ENCODE measurements at regions not wholly inside any gene's neighbourhood (a gene's known extent, or its start where the extent isn't known, plus 50 kb on each side); places are given as distances from the start of the nearest gene placed in this dataset.

DNA sequence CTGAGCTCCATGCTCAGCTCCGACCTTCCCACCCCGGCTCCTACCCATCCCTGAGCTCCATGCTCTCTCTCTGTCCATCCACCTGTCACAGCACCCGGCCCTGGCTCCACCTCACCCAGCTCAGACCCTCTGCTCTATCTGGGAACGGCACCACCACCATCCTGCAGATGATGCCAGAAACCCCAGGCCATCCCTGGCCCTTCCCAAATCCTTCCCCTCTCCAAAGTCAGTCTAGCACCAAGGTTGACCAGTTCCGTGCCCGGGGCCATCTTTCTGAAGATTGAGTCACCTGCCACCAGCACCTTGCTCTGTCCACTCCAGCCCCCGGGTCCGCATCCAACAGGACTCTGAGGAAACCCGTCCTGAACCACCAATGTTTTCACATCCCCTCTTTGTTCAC lies 969.6 kb downstream of the BRD1 start:
- H3K4me3 Mint-ChIP-seq: no peak overlapping the region
- H3K27ac Mint-ChIP-seq (ENCODE audit: unreplicated experiment): peak overlapping the region; percentile 27

DNA sequence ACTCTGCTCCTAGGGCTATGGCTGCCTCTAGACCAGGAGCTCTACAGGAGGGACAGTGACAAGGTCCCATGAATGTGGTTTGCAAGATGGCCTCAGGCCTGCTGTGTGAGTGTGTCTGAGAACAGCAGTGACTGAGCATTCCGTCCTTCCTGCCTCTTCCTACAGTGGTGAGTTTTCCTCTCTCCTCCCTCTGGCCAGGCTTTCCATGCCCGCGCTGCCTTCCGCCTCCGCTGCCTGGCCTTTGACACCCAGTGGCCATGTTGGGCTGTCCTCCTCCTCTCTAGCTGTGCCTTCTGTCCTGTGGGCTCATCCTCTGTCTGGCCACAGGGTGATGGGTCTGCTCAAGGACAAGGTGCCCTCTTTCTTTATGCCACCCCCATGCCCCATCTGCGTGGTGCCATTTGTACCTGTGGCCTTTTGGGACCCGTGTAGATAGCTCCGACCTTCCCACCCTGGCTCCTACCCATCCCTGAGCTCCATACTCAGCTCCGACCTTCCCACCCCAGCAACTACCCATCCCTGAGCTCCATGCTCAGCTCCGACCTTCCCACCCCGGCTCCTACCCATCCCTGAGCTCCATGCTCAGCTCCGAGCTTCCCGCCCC lies 970.4 kb downstream of the BRD1 start:
- Mint-ChIP-seq H3K9me3 (peaks cover 6% of the 10 kb centered on the region), H3K36me3 (ENCODE audit: low read depth) (no peaks in the 10 kb centered on the region), H3K27me3 (ENCODE audit: low read depth) (peaks cover 25% of the 10 kb centered on the region), H3K27ac (ENCODE audit: unreplicated experiment) (no peak overlapping the region), H3K4me3 (no peak overlapping the region), H3K4me1 (no peaks in the 10 kb centered on the region)
- no peak for TF ChIP-seq CTCF (conservative IDR thresholded peaks at IDR 0.05)
- DNase-seq (ENCODE audit: low read depth, low spot score): no peak

More for the DNA sequence above, 969.6 kb downstream of the BRD1 start:
- no peak for DNase-seq (ENCODE audit: low read depth, low spot score)
- H3K36me3 Mint-ChIP-seq (ENCODE audit: low read depth): no peaks in the 10 kb centered on the region
- no peaks in the 10 kb centered on the region for H3K4me1 Mint-ChIP-seq
- TF ChIP-seq CTCF (conservative IDR thresholded peaks at IDR 0.05): no peak
- peaks cover 25% of the 10 kb centered on the region for H3K27me3 Mint-ChIP-seq (ENCODE audit: low read depth)
- peaks cover 6% of the 10 kb centered on the region for H3K9me3 Mint-ChIP-seq

- Mint-ChIP-seq H3K9me3 (peaks cover 6% of the 10 kb centered on the region), H3K4me1 (no peaks in the 10 kb centered on the region), H3K36me3 (ENCODE audit: low read depth) (no peaks in the 10 kb centered on the region), H3K27me3 (ENCODE audit: low read depth) (peaks cover 21% of the 10 kb centered on the region), H3K4me3 (no peak overlapping the region), H3K27ac (ENCODE audit: unreplicated experiment) (no peak overlapping the region)
- TF ChIP-seq CTCF (conservative IDR thresholded peaks at IDR 0.05): no peak
- no peak for DNase-seq (ENCODE audit: low read depth, low spot score)
Observed at GRCh38 chr22:48856308-48856615, 971.4 kb downstream of the BRD1 start.

GRCh38 chr22:48855593-48856307 lies 971.9 kb downstream of the BRD1 start:
- H3K9me3 Mint-ChIP-seq: peaks cover 6% of the 10 kb centered on the region
- no peaks in the 10 kb centered on the region for H3K4me1 Mint-ChIP-seq
- TF ChIP-seq CTCF (conservative IDR thresholded peaks at IDR 0.05): no peak
- no peak for DNase-seq (ENCODE audit: low read depth, low spot score)
- H3K36me3 Mint-ChIP-seq (ENCODE audit: low read depth): no peaks in the 10 kb centered on the region
- no peak overlapping the region for H3K4me3 Mint-ChIP-seq
- peaks cover 18% of the 10 kb centered on the region for H3K27me3 Mint-ChIP-seq (ENCODE audit: low read depth)
- no peak overlapping the region for H3K27ac Mint-ChIP-seq (ENCODE audit: unreplicated experiment)

GRCh38 chr22:48855013-48855412 lies 972.7 kb downstream of the BRD1 start:
- Mint-ChIP-seq H3K4me1 (no peaks in the 10 kb centered on the region), H3K9me3 (peaks cover 6% of the 10 kb centered on the region), H3K36me3 (ENCODE audit: low read depth) (no peaks in the 10 kb centered on the region), H3K27me3 (ENCODE audit: low read depth) (peaks cover 12% of the 10 kb centered on the region), H3K4me3 (no peak overlapping the region), H3K27ac (ENCODE audit: unreplicated experiment) (no peak overlapping the region)
- no peak for TF ChIP-seq CTCF (conservative IDR thresholded peaks at IDR 0.05)
- DNase-seq (ENCODE audit: low read depth, low spot score): no peak

All from neural crest cell (in vitro differentiated cells).